ENCODE measurements at regions not wholly inside any gene's neighbourhood (a gene's known extent, or its start where the extent isn't known, plus 50 kb on each side); places are given as distances from the start of the nearest gene placed in this dataset.

- TF ChIP-seq POLR2A (IDR thresholded peaks at IDR 0.05) (no peak), CTCF (IDR thresholded peaks at IDR 0.05) (no peak)
Measured at GRCh38 chr7:7129381-7129780, 53.0 kb upstream of the C1GALT1 start.
